DND-41 (cell line): ENCODE measurements at regions not wholly inside any gene's neighbourhood (a gene's known extent, or its start where the extent isn't known, plus 50 kb on each side); places are given as distances from the start of the nearest gene placed in this dataset.

Experiments used
- ATAC-seq: fragments of 200-7000 bp; cut with Tn5 transposase; 3 replicates; pipeline ENCODE4 v1.9.1; 2021; ENCODE audit warnings: low read depth; ENCODE audit not compliant: insufficient read depth
- DNase-seq: peaks from one replicate; pipeline ENCODE4 v3.0.0-alpha.2; 2020
- H2AFZ ChIP-seq: 2 replicates; pipeline ENCODE4 v1.6.0; 2012; ENCODE audit warnings: low read depth, low read length
- H3K27ac ChIP-seq: 2 replicates; pipeline ENCODE4 v1.5.1; 2012; ENCODE audit warnings: low read length, inconsistent platforms
- H3K27me3 ChIP-seq: fragments of 200-600 bp; sonication (generic); 2 replicates; pipeline ENCODE4 v1.6.0; 2012; ENCODE audit warnings: low read length, mild to moderate bottlenecking, inconsistent platforms; ENCODE audit not compliant: insufficient read depth, poor library complexity
- H3K36me3 ChIP-seq: 2 replicates; pipeline ENCODE4 v1.5.1; 2012; ENCODE audit warnings: low read length, inconsistent platforms; ENCODE audit not compliant: insufficient read depth
- H3K4me1 ChIP-seq: 2 replicates; pipeline ENCODE4 v1.5.1; 2012; ENCODE audit warnings: mild to moderate bottlenecking, low read length; ENCODE audit not compliant: insufficient read depth
- H3K4me2 ChIP-seq: 2 replicates; pipeline ENCODE4 v1.6.0; 2012; ENCODE audit warnings: mild to moderate bottlenecking, moderate library complexity, low read length, inconsistent platforms; ENCODE audit not compliant: insufficient read depth
- H3K4me3 ChIP-seq, 2 experiments: fragments of 200-600 bp in 1 of 2; shearing (Covaris generic) in 1 of 2; 2 replicates each; pipeline ENCODE4 v1.5.1; 2012 to 2016; ENCODE audit warnings: inconsistent platforms in 2 of 2, low read length in 2 of 2, mild to moderate bottlenecking in 2 of 2, low read depth in 1 of 2, moderate library complexity in 1 of 2
- H3K79me2 ChIP-seq: 2 replicates; pipeline ENCODE4 v1.6.0; 2012; ENCODE audit warnings: low read length, inconsistent platforms; ENCODE audit not compliant: insufficient read depth
- H3K9ac ChIP-seq: 2 replicates; pipeline ENCODE4 v1.6.0; 2012; ENCODE audit warnings: low read depth, mild to moderate bottlenecking, inconsistent platforms, low read length, moderate library complexity
- H3K9me3 ChIP-seq: 2 replicates; pipeline ENCODE4 v1.5.1; 2012; ENCODE audit warnings: low read length, moderate library complexity, mild to moderate bottlenecking, inconsistent platforms; ENCODE audit not compliant: insufficient read depth, severe bottlenecking
- H4K20me1 ChIP-seq: 2 replicates; pipeline ENCODE4 v1.6.0; 2012; ENCODE audit warnings: low read length; ENCODE audit not compliant: insufficient read depth
- CTCF ChIP-seq: IDR thresholded peaks from 2 replicates; pipeline ENCODE4 v1.5.1; 2012; ENCODE audit warnings: borderline replicate concordance, low read length, moderate library complexity, mild to moderate bottlenecking; ENCODE audit not compliant: poor library complexity, severe bottlenecking; ENCODE audit errors: extremely low read depth
- EZH2 ChIP-seq: IDR thresholded peaks from 3 replicates; pipeline ENCODE4 v1.6.1; 2012; ENCODE audit warnings: borderline replicate concordance, low read depth, mild to moderate bottlenecking, moderate library complexity, low read length, inconsistent platforms; ENCODE audit not compliant: severe bottlenecking

- Histone ChIP-seq H3K27ac (no peak overlapping the region), H3K79me2 (no peaks in the 10 kb centered on the region), H4K20me1 (no peaks in the 10 kb centered on the region), H3K4me3 (no peak overlapping the region), H2AFZ (no peak overlapping the region), H3K4me1 (no peaks in the 10 kb centered on the region), H3K36me3 (no peaks in the 10 kb centered on the region), H3K27me3 (peaks cover 7% of the 10 kb centered on the region), H3K9ac (no peak overlapping the region), H3K4me2 (no peak overlapping the region), H3K9me3 (no peaks in the 10 kb centered on the region)
- no peak for TF ChIP-seq EZH2
- no peak for TF ChIP-seq CTCF
- DNase-seq (no peak), ATAC-seq (no peak)
Measured at GRCh38 chr2:201983174-201983573, 50.5 kb upstream of the FZD7 start.

GRCh38 chr2:201983800-201984199 is 49.9 kb upstream of the FZD7 start:
- Histone ChIP-seq H3K9me3 (no peaks in the 10 kb centered on the region), H4K20me1 (no peaks in the 10 kb centered on the region), H3K79me2 (no peaks in the 10 kb centered on the region), H3K9ac (no peak overlapping the region), H3K4me2 (no peak overlapping the region), H3K4me1 (no peaks in the 10 kb centered on the region), H3K27me3 (peaks cover 5% of the 10 kb centered on the region), H2AFZ (no peak overlapping the region), H3K4me3 (no peak overlapping the region), H3K27ac (no peak overlapping the region), H3K36me3 (no peaks in the 10 kb centered on the region)
- DNase-seq (no peak), ATAC-seq (no peak)
- TF ChIP-seq EZH2 (no peak), CTCF (no peak)
